Uterus (tissue), 2 donors: ENCODE measurements at regions not wholly inside any gene's neighbourhood (a gene's known extent, or its start where the extent isn't known, plus 50 kb on each side); places are given as distances from the start of the nearest gene placed in this dataset.

Source experiments
- CTCF ChIP-seq, 4 experiments: fragments of 200-600 bp in 2 of 4; fragments of 450-650 bp in 2 of 4; sonication (generic) in 2 of 4; IDR thresholded peaks; one replicate each; pipeline ENCODE4 v1.5.1; 2016 to 2019; ENCODE audit warnings: antibody characterized with exemption in 4 of 4, mild to moderate bottlenecking in 2 of 4, moderate library complexity in 1 of 4
- POLR2A ChIP-seq, 2 donors: fragments of 450-650 bp; IDR thresholded peaks; one replicate each; pipeline ENCODE4 v1.6.1; 2016; ENCODE audit warnings: antibody characterized with exemption in 2 of 2, mild to moderate bottlenecking in 1 of 2, moderate library complexity in 1 of 2

DNA sequence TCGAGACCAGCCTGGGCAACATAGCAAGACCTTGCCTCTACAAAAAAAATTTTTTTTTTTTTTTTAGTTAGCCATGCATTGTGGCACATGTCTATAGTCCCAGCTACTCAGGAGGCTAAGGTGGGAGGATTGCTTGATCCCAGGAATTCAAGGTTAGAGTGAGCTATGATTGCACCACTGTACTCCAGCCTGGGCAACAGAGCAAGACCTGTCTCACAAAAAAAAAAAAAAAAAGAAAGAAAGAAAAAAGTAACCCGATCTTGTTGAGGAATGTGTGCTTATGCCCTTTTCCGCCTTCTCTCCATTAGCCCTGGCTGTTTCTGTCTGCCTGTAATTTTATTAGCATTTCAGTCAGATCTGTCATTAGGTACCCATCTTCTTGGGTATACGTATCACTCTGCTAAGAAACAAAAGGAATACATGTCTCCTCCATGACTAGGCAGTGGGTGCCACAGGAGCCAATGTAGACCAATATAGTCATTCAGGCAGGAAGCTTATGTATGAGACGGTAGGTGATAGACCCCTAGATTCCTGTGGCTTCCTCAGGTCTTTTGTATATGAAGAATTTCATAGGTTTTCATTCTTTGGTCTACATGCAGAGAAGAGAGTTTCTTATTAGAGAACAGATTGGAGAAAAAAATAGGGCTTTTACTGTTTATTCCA is 59.6 kb upstream of the NPAS1 start:
- TF ChIP-seq CTCF (IDR thresholded peaks at IDR 0.05) = no peak
- no peak for TF ChIP-seq POLR2A (IDR thresholded peaks at IDR 0.05)
